WERI-Rb-1 (cell line): ENCODE measurements at regions not wholly inside any gene's neighbourhood (a gene's known extent, or its start where the extent isn't known, plus 50 kb on each side); places are given as distances from the start of the nearest gene placed in this dataset.

ENCODE experiments used
- DNase-seq: peaks from one replicate; pipeline ENCODE4 v3.0.0-alpha.2; 2020
- H3K27ac ChIP-seq: fragments of 250-450 bp; sonication (Bioruptor Pico); 2 replicates; pipeline ENCODE4 v1.5.1; 2020; ENCODE audit warnings: mild to moderate bottlenecking, moderate library complexity
- H3K27me3 ChIP-seq: fragments of 250-450 bp; sonication (Bioruptor Pico); 2 replicates; pipeline ENCODE4 v1.5.1; 2021; ENCODE audit warnings: mild to moderate bottlenecking, low read depth, moderate library complexity; ENCODE audit not compliant: insufficient read depth, severe bottlenecking
- H3K36me3 ChIP-seq: fragments of 250-450 bp; sonication (Bioruptor Pico); 2 replicates; pipeline ENCODE4 v1.5.1; 2020; ENCODE audit warnings: mild to moderate bottlenecking, moderate library complexity
- H3K4me3 ChIP-seq: 2 replicates; pipeline ENCODE4 v1.5.1; 2011; ENCODE audit warnings: low read depth, mild to moderate bottlenecking, control low read depth, low read length
- H3K9me3 ChIP-seq: fragments of 250-450 bp; sonication (Bioruptor Pico); 2 replicates; pipeline ENCODE4 v1.5.1; 2021; ENCODE audit warnings: mild to moderate bottlenecking, moderate library complexity; ENCODE audit not compliant: severe bottlenecking
- TF ChIP-seq, protein P1 (sequence below): IDR thresholded peaks from 2 replicates; pipeline ENCODE4 v1.5.1; 2011; ENCODE audit warnings: low read depth, mild to moderate bottlenecking, control low read depth, inconsistent platforms, low read length

DNA sequence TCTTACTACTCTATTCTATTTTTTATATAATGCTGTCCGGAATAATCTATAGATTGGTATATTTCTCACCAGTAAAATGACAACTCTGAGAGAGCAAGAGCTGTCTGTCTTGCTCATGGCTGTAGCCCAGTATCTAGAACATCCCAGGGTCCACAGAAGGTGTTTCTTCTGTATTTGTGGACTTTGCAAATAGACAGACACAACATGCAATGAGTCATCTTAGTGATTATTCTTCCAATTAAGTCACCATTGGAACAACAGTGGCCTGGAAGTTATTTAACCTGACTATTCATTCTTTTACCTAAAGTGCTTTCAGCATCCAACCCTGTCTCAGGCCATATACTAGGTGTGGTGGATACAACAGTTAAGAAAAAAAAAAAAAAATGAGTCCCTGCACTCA is 179.5 kb downstream of the PPARGC1A start:
- no peak overlapping the region for H3K4me3 ChIP-seq
- TF ChIP-seq, protein P1, sequence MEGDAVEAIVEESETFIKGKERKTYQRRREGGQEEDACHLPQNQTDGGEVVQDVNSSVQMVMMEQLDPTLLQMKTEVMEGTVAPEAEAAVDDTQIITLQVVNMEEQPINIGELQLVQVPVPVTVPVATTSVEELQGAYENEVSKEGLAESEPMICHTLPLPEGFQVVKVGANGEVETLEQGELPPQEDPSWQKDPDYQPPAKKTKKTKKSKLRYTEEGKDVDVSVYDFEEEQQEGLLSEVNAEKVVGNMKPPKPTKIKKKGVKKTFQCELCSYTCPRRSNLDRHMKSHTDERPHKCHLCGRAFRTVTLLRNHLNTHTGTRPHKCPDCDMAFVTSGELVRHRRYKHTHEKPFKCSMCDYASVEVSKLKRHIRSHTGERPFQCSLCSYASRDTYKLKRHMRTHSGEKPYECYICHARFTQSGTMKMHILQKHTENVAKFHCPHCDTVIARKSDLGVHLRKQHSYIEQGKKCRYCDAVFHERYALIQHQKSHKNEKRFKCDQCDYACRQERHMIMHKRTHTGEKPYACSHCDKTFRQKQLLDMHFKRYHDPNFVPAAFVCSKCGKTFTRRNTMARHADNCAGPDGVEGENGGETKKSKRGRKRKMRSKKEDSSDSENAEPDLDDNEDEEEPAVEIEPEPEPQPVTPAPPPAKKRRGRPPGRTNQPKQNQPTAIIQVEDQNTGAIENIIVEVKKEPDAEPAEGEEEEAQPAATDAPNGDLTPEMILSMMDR = no peak

GRCh38 chr4:23707652-23708026 is 182.2 kb downstream of the PPARGC1A start:
- Histone ChIP-seq H3K27ac (no peak overlapping the region), H3K4me3 (no peak overlapping the region), H3K9me3 (peaks cover 2% of the 10 kb centered on the region), H3K27me3 (no peaks in the 10 kb centered on the region), H3K36me3 (no peaks in the 10 kb centered on the region)
- TF ChIP-seq, protein P1 = no peak
- DNase-seq = no peak

More for the DNA sequence above, 179.5 kb downstream of the PPARGC1A start:
- no peak overlapping the region for H3K27ac ChIP-seq
- H3K36me3 ChIP-seq = no peaks in the 10 kb centered on the region
- H3K9me3 ChIP-seq = no peaks in the 10 kb centered on the region
- H3K27me3 ChIP-seq = no peaks in the 10 kb centered on the region
- DNase-seq = no peak

GRCh38 chr4:23706972-23707651 is 182.7 kb downstream of the PPARGC1A start:
- no peaks in the 10 kb centered on the region for H3K27me3 ChIP-seq
- H3K9me3 ChIP-seq = peaks cover 2% of the 10 kb centered on the region
- DNase-seq = no peak
- H3K4me3 ChIP-seq = no peak overlapping the region
- H3K27ac ChIP-seq = no peak overlapping the region
- H3K36me3 ChIP-seq = no peaks in the 10 kb centered on the region
- TF ChIP-seq, protein P1 = no peak

DNA sequence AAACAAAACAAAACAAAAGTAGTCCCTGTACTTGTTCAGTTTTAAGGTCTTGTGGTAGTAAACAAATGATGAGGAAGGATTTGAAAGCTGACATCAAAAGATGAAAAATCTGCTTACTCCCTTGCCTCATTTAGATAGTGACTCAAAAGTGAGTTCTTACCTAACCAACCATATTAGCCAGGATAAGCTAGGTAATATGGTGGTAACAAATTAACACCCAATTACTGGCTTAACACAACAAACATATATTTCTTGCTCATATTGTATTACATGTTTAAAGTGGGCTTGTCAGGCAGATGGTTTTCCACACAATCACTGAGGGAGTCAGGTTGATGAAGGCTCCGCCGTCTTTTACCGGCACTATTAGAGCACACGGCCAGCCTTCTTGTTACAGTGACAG is 189.7 kb downstream of the PPARGC1A start:
- TF ChIP-seq, protein P1 = no peak
- H3K27ac ChIP-seq = no peak overlapping the region

GRCh38 chr4:23697722-23698121 is 192.1 kb downstream of the PPARGC1A start:
- Histone ChIP-seq H3K4me3 (no peak overlapping the region), H3K27ac (peak overlapping the region; percentile 46), H3K9me3 (no peaks in the 10 kb centered on the region), H3K36me3 (no peaks in the 10 kb centered on the region), H3K27me3 (no peaks in the 10 kb centered on the region)
- no peak for DNase-seq
- TF ChIP-seq, protein P1 = no peak

More for the DNA sequence above, 189.7 kb downstream of the PPARGC1A start:
- DNase-seq = no peak
- Histone ChIP-seq H3K36me3 (no peaks in the 10 kb centered on the region), H3K4me3 (no peak overlapping the region), H3K27me3 (no peaks in the 10 kb centered on the region), H3K9me3 (peaks cover 2% of the 10 kb centered on the region)
